Panc1 (cell line): ENCODE measurements at regions not wholly inside any gene's neighbourhood (a gene's known extent, or its start where the extent isn't known, plus 50 kb on each side); places are given as distances from the start of the nearest gene placed in this dataset.

Source experiments
- CTCF ChIP-seq: fragments of 450-650 bp; IDR thresholded peaks from 2 replicates; pipeline ENCODE4 v1.5.1; 2017; ENCODE audit warnings: mild to moderate bottlenecking
- POLR2AphosphoS5 ChIP-seq: IDR thresholded peaks from 2 replicates; pipeline ENCODE4 v1.6.1; 2012; ENCODE audit warnings: mild to moderate bottlenecking, low read depth, low read length, moderate library complexity

- TF ChIP-seq CTCF: no peak
- TF ChIP-seq POLR2AphosphoS5: no peak
Measured at GRCh38 chr20:51153867-51154707, 131.2 kb upstream of the KCNG1 start.
